ENCODE measurements at regions not wholly inside any gene's neighbourhood (a gene's known extent, or its start where the extent isn't known, plus 50 kb on each side); places are given as distances from the start of the nearest gene placed in this dataset.

GRCh38 chr6:23280437-23280836 lies 711.1 kb downstream of the HDGFL1 start:
- H3K4me3 ChIP-seq (ENCODE audit: low read depth, low read length): no peak overlapping the region
- TF ChIP-seq, protein P1, sequence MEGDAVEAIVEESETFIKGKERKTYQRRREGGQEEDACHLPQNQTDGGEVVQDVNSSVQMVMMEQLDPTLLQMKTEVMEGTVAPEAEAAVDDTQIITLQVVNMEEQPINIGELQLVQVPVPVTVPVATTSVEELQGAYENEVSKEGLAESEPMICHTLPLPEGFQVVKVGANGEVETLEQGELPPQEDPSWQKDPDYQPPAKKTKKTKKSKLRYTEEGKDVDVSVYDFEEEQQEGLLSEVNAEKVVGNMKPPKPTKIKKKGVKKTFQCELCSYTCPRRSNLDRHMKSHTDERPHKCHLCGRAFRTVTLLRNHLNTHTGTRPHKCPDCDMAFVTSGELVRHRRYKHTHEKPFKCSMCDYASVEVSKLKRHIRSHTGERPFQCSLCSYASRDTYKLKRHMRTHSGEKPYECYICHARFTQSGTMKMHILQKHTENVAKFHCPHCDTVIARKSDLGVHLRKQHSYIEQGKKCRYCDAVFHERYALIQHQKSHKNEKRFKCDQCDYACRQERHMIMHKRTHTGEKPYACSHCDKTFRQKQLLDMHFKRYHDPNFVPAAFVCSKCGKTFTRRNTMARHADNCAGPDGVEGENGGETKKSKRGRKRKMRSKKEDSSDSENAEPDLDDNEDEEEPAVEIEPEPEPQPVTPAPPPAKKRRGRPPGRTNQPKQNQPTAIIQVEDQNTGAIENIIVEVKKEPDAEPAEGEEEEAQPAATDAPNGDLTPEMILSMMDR (IDR thresholded peaks at IDR 0.05; ENCODE audit: borderline replicate concordance, insufficient read depth, low read depth, low read length): no peak

GRCh38 chr6:23282252-23283021 lies 713.1 kb downstream of the HDGFL1 start:
- TF ChIP-seq, protein P1 (IDR thresholded peaks at IDR 0.05; ENCODE audit: borderline replicate concordance, insufficient read depth, low read depth, low read length): no peak
- H3K4me3 ChIP-seq (ENCODE audit: low read depth, low read length): no peak overlapping the region

DNA sequence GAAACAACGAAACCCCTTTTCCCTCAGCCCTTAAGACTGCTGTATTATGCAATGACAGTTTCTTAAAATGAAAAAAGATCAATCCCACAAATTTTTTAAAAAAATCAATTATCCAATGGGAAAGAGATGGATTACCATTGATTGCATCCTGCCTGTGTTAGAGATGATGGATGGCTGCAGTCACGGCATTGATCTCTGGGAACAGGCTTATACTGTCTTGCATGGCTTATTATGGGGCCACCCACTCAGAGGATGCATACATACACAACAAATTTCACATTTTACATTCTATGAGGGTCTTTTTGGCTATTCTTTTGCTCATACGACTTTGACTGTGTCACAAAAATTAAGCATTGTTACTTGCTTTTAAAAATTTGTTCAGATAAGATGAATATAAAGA lies 724.3 kb downstream of the HDGFL1 start:
- TF ChIP-seq, protein P1 (IDR thresholded peaks at IDR 0.05; ENCODE audit: borderline replicate concordance, insufficient read depth, low read depth, low read length): no peak
- H3K4me3 ChIP-seq (ENCODE audit: low read depth, low read length): no peak overlapping the region

- no peak overlapping the region for H3K4me3 ChIP-seq (ENCODE audit: low read depth, low read length)
- TF ChIP-seq, protein P1 (IDR thresholded peaks at IDR 0.05; ENCODE audit: borderline replicate concordance, insufficient read depth, low read depth, low read length): no peak
These were observed 732.2 kb downstream of the HDGFL1 start for GRCh38 chr6:23301556-23301955.

DNA sequence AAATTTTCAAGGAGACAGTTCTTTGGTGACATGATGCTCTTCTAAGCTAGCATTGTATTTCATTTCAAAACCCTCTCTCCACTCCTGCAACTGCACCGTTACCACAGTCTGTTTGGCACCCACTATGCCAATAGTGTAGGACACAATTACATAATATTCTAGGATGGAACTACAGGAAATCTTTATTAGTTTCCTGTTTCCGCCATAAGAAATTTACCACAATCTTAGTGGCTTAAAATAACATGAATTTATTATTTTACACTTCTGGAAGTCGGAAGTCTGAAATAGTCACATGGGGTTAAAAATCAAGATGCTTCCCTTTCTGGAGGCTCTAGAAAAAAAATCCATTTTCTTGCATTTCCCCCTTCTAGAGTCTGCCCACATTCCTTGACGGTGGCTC lies 733.1 kb downstream of the HDGFL1 start:
- TF ChIP-seq, protein P1 (IDR thresholded peaks at IDR 0.05; ENCODE audit: borderline replicate concordance, insufficient read depth, low read depth, low read length): no peak
- H3K4me3 ChIP-seq (ENCODE audit: low read depth, low read length): no peak overlapping the region

DNA sequence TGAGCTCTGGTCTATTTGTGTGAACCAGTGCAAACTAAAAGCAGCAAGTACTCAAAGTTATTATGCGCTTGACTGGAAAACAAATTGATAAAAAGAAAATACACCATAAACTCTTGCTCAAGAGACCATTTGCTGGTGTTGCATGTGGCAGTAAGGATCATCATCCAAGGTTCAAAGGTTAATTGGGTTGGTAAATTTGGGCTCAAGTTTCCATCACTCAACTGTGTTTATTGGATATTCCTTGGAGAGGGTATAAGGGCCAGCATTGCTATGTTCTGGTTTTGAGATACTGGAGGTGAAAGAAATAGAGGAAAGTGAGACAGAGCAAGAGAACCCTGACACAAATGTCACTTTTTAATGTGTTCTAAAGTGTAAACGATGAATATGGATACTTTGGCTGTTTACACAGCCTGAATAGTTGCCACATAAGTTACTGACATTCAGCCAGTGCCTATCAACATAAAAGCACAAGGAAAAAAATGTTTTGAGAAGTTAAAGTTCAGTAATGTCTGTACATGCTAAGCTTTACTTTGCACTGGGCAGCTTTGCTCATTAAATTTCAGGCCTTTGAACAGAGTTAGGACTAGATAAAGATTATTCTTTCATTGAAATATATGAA lies 736.1 kb downstream of the HDGFL1 start:
- H3K4me3 ChIP-seq (ENCODE audit: low read depth, low read length): no peak overlapping the region
- TF ChIP-seq, protein P1 (IDR thresholded peaks at IDR 0.05; ENCODE audit: borderline replicate concordance, insufficient read depth, low read depth, low read length): no peak

All from GM12875 (cell line).